T-helper 1 cell treated with Interleukin-12 subunit alpha and Interleukin-12 subunit beta and Interleukin-4 antibody, amounts not matched to agents 30 ng/mL and 1 ng/mL, for 36 hours (primary cell): ENCODE measurements at regions not wholly inside any gene's neighbourhood (a gene's known extent, or its start where the extent isn't known, plus 50 kb on each side); places are given as distances from the start of the nearest gene placed in this dataset.
"Not testable (repeated sequence)": the region's sequence is repeated elsewhere in the genome, so short reads cannot be mapped to it uniquely, and the experiment has no call there.

ENCODE experiments used
- intact Hi-C: fragments of 100-400 bp; cut with micrococcal nuclease; formaldehyde crosslinking; loops from one replicate; pipeline ENCODE4 v1.15.1; 2024

DNA sequence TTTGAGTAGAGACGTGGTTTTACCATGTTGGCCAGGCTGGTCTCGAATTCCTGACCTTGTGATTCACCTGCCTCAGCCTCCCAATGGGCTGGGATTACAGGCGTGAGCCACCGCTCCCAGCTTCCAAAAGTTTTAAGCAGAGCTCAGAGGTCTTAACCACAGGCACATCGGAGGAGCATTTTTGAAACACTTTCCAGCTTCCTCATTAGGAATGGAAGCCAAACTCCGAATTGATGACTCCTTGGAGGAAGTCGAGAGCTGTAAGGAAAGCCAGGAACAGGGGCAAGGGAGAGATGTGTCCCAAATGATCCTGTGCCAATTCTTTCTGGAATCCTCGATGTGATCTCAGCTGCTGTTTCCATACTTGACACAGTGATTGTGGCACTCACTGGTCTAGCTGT is 56.2 kb upstream of the CCZ1B start:
- intact Hi-C loops = not testable (repeated sequence)

DNA sequence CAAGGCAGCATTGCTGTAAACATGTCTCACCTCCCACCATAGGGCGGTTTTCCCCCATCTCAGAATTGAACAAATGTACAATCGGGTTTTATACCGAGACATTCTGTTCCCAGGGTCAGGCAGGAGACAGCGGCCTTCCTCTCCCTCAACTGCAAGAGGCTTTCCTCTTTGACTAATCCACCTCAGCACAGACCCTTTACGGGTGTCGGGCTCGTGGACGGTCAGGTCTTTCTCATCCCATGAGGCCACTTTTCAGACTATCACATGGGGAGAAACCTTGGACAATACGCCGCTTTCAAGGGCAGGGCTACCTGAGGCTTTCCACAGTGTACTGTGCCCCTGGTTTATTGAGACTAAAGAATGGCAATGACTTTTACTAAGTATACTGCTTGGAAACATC is 57.7 kb upstream of the CCZ1B start:
- intact Hi-C loops = not testable (repeated sequence)

DNA sequence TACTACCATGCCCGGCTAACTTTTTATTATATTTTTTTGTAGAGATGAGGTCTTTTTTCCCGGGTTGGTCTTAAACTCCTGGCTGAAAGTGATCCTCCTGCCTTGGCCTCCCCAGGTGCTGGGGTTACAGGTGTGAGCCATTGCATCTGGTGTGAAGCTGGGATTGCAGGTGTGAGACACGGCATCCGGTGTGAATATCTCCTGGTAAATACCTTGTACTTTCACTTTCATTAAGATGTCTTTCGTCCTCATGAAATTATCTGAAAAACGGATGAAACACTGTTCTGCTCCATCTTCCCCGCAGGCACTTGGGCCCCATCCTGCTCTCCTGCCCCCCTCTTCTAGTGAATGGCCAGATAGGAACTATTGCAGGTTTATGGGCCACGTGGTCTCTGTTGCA is 60.1 kb upstream of the CCZ1B start:
- intact Hi-C loops = no loop called here

DNA sequence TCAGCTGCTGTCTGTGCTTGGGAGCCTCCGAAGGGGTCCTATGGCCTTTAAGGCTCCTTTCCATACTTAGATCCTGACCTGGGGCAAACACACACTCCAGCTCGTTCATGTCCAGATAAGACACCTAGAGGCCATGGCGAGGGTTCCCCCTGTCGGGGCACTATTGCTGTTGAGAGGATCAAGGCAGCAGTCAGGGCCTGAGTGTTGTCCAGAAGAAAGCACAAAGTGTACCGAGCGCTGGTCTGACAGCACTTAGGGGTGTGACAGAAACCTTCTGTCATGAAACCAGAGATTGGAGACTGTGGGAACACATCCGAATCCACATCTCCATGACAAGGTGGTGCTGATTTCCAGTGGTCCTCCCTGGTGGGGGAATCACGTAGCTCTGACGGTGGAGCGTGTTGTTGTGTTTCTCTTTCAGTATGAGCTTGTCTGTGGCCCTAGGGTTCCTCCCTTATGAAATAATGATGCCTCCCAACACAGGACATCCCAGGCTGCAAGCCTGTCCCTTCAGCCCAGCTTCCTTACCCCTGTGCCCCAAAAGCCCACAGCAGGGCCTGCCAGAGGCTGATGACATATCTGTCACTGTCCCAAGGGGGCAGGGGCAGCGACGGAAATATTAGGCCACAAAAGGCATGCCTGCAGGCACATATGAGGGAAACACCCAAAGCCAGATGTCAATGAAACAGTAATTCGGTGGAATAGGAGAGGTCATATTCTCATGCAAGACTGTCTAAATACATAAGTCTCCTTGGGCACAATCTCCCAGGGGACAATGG is 62.4 kb upstream of the CCZ1B start:
- intact Hi-C loops = not testable (repeated sequence)

DNA sequence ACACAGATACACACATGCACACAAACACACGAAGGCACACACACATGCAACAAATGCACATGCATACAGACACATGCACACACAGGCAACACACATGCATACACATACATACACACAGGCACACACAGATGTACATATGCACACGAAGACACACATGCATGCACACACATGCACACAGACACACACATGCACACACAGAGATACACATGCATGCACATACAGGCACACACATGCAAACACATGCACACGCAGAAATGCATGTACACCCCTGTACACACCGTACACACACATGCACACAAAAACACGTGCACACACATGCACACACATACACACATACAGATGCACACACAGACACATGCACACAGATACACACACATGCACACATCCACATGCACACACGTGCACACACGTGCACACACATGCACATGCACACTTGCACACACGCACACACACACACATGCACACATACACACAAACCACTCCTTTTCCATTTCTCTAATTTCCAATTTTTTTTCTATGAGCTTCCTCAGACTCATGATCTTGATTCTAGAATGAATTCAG is 63.3 kb upstream of the CCZ1B start:
- intact Hi-C loops = no loop called here

DNA sequence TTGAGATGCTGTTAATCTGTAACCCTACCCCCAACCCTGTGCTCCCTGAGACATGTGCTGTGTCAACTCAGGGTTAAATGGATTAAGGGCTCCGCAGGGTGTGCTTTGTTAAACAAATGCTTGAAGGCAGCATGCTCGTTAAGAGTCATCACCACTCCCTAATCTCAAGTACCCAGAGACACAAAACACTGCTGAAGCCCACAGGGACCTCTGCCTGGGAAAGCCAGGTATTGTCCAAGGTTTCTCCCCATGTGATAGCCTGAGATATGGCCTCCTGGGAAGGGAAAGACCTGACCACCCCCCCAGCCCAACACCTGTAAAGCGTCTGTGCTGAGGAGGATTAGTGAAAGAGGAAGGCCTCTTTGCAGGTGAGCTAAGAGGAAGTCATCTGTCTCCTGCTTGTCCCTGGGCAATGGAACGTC is 76.0 kb upstream of the CCZ1B start:
- intact Hi-C loops = not testable (repeated sequence)

DNA sequence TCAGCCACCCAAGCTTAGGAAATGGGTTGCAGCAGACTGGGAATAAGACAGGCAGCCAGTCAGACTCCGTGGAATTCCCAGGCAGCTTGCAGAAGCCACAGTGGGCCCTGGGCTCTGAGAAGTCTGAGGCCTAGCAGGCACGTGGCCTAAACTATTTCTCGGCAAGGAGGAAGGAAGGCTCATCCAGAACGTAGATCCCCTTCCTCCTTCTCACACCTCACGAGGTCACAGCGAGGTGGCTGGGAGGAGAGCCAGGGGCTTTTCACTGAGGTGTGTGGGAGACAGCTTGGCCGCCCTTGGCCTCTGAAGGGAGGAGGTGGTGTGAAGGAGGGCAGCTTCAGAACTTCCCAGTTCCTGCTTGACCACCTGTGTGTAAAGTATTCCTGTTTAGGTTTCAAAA is 77.2 kb upstream of the CCZ1B start:
- intact Hi-C loops = not testable (repeated sequence)

DNA sequence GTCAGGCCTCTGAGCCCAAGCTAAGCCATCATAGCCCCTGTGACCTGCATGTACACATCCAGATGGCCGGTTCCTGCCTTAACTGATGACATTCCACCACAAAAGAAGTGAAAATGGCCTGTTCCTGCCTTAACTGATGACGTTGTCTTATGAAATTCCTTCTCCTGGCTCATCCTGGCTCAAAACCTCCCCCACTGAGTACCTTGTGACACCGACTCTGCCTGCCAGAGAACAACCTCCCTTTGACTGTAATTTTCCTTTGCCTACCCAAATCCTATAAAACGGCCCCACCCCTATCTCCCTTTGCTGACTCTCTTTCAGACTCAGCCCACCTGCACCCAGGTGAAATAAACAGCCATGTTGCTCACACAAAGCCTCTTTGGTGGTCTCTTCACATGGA is 77.7 kb upstream of the CCZ1B start:
- intact Hi-C loops = not testable (repeated sequence)

DNA sequence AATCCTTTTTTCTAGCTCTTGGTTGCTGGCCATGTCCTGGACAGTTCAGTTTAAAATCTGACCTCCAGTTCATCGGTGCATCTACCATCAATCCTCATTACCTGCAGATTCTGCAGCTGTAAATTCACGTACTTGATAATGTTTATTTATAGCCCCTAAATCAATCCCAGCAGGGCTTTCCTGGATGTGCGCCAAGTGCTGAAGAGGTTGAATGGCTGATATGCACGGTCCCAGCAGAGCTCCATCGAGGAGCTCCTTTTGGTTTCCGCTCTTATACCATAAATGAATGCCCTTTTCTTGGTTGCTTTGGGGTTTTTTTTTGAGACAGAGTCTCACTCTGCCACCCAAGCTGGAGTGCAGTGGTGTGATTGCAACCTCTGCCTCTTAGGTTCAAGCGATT is 91.2 kb upstream of the CCZ1B start:
- intact Hi-C loops = no loop called here

DNA sequence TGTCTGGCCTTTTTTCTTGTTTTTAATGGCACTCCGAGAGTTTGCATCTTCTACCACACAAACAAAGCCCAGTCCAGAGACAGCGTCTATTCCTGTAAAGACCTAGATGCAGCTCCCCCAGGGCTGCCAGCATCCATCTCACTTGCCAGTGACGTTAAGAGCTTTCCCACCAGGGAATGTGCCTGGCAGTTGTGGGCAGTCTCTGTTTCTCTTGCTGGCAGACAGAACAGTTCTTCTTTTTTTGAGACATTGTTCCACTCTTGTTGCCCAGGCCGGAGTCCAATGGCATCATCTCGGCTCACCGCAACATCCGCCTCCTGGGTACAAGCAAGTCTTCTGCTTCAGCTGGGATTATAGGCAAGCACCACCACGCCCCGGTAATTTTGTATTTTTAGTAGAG is 93.1 kb upstream of the CCZ1B start:
- intact Hi-C loops = not testable (repeated sequence)

DNA sequence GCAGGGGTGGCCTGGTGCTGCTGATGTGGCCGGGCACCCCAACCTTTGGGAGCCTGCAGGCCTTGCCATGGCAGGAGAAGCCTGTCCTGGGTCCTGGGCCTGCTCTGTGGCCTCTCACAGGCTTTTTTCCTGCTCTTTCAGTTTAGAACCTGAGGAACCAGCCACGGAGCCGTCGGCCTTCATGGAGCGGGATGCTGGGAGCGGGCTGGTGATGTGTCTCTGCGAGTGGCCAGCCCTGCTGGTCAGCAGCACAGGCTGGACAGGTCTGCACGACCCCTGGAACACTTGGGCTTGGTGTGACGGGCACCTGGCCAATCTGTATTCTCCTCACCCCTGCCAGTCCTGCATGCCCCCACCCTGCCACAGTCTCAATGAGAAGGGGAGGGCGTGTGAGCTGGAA is 98.4 kb upstream of the CCZ1B start:
- intact Hi-C loops = not testable (repeated sequence)

DNA sequence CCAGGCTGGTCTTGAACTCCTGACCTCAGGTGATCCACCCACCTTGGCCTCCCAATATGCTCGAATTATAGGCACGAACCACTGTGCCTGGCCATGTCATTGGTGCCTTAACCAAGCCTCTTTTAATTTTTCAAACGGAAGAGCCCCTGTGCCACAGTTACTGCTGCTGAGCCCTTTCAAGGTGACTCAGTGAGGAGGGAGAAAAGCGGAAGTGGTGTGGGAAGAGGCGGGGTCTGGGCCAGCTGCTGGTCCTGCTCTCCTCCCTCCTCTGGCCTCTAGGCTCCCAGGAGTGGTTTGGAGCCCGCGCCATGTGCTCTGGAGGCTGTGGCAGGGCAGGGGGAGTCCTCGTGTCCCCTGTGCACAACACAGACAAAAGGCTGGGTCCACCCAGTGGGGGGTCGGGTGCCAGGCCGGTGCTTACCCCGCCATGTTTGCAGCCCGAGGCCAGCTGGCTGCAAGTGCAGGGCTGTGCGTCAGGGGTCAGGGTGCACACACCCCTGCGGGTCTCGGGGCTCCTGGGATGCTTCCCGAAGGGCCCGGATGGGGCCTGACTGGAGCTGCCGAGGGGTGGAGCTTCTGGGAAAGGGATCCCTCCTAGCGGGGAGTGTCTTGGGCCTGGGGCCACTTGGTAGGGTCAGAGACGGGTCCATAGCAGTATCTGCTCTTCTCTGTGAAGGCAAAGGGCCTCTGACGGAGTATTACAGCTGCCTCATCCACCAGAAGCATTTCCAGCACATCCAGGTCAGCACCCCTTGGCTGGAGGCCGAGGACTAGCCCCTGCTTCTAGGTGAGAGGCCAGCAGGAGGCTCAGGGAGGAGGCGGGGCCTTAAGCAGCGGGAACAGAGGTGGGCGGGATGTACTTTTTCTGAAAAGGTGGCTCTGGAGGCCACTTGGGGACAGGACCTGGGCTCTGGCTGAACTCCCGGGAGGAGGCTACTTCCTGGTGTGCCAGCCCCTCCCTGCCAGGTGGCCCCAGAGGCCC is 100.4 kb upstream of the CCZ1B start:
- intact Hi-C loops = not testable (repeated sequence)

DNA sequence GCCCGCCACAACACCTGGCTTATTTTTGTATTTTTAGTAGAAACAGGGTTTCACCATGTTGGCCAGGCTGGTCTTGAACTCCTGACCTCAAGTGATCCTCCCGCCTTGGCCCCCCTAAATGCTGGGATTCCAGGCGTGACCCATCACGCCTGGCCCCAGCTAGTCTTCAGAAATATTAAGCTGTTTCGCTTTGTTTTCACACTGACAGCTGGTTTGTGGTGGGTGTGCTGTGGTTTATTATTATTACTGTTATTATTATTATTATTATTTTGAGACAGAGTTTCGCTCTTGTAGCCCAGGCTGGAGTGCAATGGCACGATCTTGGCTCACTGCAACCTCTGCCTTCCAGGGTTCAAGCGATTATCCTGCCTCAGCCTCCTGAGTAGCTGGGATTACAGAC is 101.6 kb upstream of the CCZ1B start:
- intact Hi-C loops = not testable (repeated sequence)

DNA sequence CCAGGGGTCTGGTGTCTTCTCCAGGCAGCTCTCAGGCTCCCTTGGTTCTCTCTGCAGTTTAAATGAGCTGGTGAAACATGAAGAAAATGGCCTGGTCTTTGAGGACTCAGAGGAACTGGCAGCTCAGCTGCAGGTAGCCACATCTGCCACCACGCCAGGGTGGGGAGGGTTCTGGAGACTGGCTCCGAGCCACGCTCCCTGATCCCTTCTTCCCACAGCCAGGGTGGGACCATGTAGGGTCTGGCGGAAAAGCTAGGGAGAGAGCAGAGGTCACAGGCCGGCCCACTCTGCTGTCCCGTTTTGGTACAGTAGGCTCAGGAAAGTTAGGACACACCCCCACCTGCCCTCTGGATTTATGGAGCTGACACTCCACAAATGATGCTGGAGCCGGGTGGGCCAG is 103.5 kb upstream of the CCZ1B start:
- intact Hi-C loops = not testable (repeated sequence)

DNA sequence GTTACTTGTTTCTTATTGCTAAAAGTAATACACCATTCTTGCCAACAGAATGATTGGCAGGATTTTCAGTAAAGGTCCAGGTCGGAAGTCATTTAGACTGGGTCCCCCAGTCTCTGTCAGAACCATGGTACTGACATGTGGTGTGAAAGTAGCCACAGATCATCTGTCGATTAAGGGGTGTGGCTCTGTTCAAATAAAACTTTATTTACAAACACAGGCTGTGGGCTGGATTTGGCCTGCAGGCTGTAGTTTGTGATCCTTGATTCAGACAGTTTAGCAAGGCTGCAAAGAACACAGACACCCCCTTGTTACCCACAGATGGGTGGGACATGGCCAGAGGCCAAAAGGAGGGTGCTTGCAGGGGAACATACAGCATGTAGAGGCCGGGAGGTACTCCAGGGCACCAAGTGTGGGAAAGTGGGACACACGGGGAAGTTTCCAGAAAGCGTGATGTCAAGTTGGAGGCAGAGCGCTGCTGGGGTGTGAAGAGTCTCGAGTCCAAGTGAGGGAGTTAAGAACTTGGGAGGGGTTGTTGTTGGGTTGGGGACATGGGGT is 104.1 kb upstream of the CCZ1B start:
- intact Hi-C loops = not testable (repeated sequence)

DNA sequence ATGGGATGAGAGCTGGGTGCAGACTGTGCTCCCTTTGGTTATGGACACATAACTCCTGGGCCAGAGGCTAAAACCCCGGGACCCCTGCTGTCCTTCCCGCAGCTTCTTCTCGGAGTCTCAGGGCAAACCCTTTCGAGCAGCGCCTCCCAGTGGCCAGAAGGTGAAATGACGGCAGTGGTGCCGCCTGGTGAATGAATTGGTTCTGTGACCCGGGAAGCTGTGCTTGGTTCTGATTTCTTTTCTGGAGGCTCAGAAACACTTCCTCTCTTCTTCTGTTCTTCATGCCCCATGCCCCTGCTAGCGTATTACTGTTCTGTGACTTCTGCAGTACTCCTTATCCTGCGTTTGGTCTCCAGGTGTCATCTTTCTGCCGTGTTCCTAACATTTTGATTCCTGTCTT is 104.7 kb upstream of the CCZ1B start:
- intact Hi-C loops = not testable (repeated sequence)

DNA sequence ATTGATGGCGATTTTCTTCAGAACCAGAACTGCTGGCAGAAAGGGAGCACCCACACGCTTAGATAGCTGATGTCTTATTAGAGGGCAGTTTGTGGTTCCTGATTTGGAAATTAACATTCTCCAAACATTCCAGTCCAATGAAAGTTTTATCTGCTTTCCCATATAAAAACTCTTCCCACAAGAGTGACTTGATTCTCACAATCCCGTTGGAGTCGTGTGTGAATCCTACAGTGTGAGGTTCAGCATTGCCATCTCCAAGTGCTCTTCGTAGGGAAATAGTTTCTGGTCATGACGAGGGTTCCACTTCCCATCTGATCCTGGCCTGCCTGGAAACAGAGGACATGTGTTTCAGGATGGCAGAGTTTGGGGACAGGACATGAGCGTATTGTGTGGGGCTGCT is 105.4 kb upstream of the CCZ1B start:
- intact Hi-C loops = not testable (repeated sequence)

DNA sequence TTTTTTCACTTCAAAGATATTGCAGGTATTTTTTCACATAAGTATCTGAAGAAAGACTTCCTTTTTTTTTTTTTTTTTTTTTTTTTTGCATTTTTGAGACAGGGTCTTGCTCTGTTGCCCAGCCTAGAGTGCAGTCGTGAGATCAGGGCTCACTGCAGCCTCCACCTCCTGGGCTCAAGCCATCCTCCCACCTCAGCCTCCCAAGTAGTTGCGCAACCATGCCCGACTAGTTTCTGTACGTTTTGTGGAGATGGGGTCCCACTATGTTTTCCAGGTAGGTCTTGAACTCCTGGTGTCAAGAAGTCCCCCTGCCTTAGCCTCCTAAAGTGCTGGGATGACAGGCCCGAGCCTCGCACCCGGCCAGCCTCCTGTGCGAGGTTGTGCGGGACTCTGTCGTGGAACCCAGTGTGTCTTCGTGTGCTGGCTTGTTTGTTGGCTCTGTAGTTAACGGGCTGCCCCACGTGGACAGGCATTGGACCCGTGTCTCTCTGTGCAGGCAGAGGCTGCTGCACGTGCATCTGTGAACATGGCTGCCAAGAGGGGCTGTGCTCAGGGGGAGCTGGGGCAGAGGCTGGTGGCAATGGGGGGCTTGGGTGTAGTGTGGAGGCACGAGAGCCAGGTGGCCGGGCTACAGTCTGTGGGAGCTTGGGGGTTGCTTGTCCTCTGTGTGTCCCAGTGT is 108.0 kb upstream of the CCZ1B start:
- intact Hi-C loops = not testable (repeated sequence)

DNA sequence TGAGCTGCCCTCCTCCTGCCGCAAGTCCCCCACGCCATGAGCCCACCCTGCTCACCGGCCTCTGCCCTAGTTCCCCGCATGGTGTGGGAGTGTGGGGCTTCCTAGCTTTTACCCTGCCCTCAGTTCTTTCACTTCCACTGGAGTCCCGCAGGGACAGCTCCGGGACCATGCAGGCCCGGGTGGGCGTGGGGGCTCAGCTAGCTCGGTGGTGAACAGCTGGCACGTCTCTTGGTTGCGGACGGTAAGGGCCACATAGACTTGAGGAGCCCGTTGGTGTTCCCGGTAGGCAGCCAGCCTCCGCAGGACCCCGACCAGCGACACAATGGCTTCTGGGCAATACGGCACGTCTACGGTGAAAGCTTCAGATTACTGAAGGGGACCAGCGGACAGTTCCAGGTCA is 108.9 kb upstream of the CCZ1B start:
- intact Hi-C loops = no loop called here

DNA sequence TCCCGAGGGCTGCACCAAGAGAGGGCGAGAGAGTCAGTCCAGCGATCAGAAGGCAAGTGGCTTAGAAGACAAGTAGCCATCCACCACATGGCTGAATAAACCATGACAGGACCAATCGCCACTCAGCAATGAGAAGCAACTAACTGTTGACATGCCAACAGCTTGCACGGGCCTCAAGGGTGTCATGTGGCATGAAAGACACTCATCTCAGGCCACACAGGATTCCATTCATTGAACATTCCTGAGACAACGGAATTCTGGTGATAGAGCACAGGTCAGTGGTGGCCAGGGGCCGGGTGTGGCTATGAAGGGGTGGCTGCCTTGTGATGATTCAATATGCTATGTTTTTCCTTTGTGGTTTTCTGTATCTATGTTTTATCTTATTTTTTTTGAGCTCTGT is 110.6 kb upstream of the CCZ1B start:
- intact Hi-C loops = not testable (repeated sequence)

DNA sequence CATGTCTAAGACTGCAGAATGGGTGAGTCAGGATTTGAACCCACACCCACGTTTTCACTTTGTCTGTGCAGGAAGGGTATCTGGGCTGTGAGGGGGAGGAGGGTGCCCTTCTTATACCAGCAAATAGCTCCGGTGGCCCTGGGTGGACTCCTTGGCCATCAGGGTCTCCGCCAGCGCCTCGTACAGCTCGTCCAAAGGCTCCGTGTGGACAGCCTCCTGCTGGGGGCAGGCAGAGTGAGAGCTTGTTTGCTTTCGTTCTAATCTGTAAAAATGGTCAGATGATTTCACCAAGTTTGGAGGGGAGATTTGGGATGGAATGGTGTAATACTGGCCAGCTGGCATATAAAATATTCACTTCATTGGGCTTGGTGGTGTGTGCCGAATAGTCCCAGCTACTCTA is 111.7 kb upstream of the CCZ1B start:
- intact Hi-C loops = not testable (repeated sequence)
